HG02610 (cell line): ENCODE measurements at regions not wholly inside any gene's neighbourhood (a gene's known extent, or its start where the extent isn't known, plus 50 kb on each side); places are given as distances from the start of the nearest gene placed in this dataset.

Experiments
- ATAC-seq: cut with Tn5 transposase; IDR thresholded peaks from one replicate; pipeline ENCODE4 v1.9.1; 2021; ENCODE audit warnings: mild to moderate bottlenecking, moderate library complexity; ENCODE audit not compliant: unreplicated experiment

DNA sequence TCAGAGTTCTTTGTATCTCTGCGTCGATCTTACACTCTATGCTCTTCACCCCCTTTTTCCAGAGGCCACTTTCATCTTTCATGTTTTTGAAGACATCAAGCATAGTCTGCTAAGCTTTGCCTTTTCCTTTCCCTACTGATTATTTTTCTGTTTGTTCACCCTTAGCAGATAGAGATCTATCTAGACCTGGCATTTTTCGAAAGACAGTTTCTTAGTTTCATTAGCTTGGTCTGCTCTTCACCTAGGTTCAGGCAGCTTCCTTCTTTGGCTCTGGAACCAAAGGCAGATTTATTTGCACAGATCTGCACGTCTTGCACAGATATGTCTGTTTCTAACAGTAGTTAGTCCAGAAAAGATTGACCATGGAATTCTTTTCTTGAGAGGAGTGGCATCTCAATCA is 122.7 kb upstream of the HS3ST5 start:
- ATAC-seq, result no peak

DNA sequence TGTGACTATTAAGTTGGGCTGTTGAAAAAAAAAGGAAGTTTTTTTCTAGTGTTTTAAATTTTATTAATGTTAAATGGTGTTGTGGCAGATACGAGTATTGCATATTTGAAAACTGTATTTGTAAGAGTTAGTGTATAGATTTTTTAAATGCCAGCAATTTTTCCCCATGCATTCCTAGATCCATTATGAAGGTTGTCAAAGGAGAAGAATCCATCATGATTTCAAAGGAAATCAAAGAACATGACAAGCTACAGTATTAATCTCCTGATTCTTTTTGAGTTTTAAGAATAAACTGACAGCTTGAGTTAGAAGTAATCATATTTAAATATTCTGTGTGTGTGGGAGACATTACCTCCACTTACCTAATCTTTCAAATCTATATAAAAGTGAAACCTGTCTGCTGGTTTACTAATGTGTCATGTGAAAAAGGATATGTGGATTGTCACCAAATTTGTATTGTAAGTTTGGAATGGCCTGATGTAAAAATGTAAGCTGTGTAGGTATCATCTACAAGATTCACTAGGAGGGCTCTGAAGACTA is 111.0 kb upstream of the HS3ST5 start:
- ATAC-seq, result no peak

DNA sequence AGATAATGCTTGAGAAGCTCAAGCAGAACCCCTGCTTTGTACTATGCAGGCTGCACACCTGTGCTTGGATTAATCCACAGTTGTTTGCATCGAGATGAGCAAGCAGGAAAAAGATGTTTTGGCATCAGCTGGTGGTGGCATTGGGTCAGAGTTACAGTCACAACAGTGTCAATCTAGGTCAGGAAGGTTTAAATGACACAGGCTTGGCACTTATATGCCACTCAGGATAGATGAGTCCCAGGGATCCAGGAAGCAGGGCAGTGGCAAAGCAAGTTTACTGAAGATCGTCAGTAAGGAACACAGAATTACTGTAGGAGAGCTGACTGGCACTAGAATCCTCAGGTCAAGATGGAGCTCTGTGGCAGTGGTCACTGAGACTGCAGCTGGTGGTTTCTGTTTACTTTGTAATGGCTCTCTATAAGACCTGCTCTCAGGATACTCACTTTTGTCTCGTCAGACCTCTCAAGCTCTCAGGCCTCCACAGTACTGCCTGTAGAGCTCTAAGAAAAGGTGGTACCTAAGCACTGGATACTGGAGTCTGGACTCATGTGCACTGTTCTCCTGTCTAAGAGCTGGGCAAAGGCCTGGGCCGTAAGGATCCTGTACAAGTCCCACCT is 110.1 kb upstream of the HS3ST5 start:
- ATAC-seq, result no peak

DNA sequence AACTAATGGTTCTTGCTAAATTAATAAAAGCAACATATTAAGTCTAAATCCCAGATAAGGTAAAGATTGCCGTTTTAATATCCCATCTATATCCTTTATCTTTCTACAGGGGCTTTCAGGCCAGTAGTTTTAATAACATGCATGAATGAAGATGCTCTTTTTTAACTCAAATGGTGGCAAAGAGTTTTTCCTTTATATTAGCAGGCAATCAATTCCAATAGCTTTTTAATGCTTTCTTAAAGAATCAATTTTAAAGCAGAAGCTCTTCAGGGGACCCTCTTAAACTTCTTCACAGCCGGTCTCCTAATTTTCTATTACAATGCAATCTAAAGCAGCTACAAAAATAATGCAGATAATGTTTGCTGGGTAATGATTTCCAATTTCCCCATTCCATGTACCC is 107.8 kb upstream of the HS3ST5 start:
- no peak for ATAC-seq

DNA sequence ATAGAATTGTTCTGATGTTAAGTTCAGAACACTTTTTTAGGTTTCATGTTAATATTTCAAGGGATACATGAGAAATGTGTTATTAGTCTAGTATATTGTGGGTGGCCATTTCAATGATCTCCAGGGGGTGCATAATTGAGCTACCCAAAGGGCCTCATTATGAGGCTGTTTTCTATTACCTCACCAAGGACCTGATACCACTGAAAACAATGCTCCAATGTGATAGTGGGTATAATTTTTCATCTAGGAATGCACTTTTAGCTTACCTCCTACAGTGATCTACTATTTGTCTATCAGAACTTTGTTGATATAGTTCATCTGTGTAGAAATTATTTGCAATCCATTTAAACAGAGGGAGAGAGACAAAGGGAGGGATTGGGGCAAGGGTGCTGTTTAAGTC is 106.8 kb upstream of the HS3ST5 start:
- ATAC-seq, result no peak

DNA sequence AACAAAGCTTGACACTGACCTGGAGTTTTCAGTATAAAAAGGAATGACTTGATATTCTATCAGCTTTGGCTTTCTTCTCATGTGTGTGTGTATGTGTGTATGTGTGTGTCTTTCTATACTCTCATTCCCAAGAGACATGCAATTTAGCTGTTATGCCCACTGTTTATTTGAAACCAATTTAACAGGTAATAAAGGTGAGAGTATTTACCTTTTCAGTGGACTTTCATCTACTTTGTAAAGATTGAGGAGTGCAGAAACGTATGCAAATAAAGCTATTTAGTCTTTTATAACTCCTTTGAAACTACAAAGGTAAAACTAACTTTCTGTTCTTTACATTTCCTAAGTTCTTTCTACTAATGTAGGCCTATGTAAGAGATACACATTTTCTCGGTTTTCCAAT is 103.5 kb upstream of the HS3ST5 start:
- ATAC-seq, result no peak

DNA sequence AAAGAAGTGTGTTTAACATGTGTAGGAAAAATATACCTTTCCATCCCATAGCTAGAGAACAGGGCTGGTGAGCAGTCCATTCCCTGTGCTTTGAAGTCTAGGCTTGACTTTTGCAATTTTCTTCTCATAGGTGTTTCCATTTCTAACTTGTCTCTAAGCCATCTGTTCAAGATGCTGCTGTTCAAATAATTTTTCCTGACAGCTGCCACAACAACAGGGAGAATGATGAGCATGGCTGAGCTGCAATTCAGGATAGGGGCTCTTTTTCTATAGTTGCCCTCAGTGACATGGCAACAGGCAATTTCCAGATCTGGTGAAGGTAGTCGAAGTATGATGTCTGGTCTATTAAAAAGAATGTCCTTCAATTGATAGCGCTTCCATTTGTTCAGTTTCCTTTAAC is 103.0 kb upstream of the HS3ST5 start:
- ATAC-seq, result no peak

DNA sequence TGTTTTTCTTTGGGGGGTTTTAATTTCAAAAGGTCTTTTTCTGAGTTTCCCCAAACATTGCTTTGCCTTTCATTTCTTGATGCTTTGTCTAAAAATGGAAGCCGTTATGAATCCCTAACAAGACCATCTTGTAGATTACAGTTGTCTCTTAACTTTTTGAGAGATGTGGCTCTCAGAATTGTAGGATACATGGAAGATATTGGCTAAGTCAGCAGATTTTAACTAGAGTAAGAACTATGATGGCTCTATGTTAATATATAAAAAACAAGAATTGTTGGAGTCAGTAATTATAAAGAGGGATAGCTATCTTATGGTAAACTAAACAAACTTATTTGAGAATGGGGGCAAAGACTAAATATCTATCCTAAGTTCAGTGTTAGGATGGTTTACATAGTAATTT is 96.6 kb upstream of the HS3ST5 start:
- ATAC-seq, result no peak

DNA sequence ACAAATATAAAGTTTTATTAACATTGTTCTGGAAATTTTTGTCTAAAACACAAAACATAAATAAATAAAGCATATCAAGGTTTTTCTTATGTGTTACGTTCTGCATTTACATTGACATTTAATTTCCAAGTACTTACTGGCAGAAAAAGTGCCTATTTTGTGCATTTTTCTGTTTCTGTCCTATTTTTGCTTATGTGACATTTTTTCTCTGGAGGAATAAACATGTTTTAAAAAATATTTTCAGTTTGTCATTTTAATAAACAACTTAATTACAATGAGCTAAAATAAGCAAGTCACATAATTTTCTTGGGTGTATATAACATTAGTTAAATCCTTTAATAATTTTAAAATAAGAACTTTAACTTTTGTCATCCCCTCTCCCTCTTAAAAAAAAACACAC is 94.4 kb upstream of the HS3ST5 start:
- no peak for ATAC-seq

DNA sequence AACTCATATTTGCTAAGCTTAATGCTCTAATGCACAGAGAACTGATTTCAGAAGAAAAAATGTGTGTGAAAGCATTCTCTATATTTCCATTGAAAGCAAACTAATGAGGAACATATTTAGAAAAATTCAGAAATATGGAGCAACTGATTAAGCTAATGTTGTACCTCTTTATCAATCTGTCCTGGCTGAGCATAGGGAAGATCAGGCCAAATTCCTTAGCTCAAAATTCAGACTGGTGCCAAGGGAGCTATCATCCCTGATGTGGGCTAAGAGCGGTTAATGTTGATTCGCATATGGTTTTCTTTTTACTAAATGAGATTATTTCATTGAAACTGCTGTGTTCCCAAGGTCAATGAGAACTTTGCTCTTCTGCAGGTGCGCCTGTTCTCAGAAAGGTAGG is 93.9 kb upstream of the HS3ST5 start:
- no peak for ATAC-seq

DNA sequence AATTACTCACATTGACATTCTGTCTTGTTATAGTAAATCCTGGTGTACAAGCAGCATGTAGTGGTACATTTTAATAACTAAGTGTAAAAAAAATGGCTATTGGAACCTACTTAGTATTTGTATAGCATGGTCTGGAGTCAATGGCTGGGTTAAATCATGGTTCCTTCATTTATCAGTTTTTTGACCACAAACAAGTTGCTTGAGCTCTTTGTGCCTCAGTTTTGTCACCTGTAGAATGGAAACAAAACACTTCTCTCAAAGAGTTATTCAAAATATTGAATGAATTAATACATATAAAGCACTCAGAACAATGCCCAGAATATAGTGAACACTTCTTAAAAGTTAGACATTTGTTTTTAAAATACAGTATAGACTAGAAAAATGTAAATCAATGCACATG is 93.2 kb upstream of the HS3ST5 start:
- no peak for ATAC-seq

DNA sequence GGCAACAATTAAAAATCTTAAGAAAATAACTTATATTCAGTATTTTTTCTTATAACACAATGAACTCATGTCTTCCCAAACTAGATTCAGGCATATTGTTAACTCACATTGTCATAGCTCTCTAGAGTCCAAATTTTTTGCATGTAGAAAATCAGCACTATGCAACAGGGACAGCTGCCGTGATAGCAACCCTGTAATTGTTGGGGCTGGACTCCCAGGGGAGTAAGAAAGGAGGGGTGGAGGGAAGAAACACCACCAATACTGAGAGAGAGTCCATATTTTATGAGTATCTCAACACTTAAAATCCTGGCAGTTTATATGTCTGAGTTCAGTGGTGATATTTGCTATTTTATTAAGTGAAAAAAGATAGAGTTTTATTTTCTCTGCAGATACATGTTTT is 89.6 kb upstream of the HS3ST5 start:
- ATAC-seq, result no peak

DNA sequence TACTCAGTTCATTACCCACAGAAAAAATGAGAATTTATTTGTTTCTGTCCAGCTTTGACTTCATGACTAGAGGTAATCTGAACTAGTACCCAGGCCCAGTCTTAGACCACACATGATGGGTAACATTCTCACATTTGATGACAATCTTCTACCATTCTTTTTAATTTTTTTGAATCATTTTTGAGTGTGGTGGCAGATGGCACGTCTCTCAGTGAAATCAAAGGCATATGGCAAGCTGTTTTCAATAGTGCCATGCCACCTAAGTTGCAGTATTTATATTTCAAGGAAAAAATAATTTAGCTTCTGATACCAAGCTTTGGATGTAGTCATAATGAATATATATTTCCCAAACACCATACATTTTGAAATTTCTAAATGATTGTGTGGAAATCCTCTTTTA is 88.8 kb upstream of the HS3ST5 start:
- no peak for ATAC-seq

DNA sequence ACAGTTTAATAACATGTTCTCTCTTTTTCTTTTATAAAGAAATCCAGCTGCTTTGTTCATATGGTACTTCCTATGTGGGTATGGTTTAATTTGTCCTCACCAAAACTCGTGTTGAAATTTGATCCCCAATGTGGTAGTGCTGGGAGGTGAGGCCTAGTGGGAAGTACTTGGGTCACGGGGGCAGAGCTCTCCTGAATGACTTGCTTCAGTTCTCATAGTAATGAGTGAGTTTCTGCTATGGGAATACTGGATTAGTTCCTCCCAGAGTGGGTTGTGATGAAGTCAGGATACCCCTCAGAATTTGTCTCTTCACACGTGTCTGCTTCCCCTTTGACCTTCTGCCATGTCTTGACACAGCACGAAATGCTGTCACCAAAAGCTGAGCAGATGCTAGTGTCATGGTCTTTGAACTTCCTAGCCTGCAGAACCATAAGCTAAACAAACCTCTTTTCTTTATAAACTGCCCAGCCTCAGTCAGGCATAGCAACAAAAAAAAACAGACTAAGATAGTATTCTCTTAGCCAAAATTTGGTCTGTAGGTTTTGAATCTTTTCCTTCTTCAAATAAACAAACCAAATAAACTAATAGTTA is 87.8 kb upstream of the HS3ST5 start:
- ATAC-seq, result no peak

DNA sequence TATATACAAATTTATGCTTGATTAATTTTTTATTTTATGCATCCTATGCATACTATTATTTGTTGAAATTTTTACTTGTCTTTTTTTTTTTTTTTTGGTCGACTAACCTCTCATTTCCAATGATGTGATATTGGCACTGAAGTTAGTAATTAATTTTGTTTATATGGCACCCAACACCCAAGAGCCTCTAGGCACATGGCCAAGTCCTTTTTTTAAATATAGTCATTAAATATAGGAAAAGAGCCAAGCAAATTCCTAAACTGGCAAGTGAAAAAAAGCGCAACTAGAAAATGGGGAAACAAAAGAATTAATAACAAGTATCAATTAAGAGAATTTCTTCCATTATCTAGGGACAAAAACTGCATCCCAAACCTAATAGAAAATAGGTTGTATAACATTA is 85.5 kb upstream of the HS3ST5 start:
- ATAC-seq, result no peak

DNA sequence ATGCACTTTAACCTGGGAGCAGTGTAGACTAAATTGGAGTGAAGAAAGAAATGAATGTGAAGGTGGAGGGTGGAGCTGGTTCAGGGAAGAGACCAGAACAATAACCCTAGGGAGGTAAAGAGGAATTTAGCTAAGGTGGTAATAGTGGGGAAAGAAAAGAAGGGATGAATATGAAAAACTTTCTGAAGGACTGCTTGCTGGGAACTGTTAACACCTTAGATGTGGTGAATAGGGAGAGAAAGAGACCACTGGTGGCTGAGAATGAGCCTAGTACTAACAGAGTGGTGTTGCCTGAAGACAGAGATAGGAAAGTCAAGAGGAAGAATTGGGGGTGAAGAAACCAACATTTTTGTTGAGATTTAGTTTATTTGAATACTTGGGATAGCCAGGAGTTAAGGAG is 78.4 kb upstream of the HS3ST5 start:
- no peak for ATAC-seq

DNA sequence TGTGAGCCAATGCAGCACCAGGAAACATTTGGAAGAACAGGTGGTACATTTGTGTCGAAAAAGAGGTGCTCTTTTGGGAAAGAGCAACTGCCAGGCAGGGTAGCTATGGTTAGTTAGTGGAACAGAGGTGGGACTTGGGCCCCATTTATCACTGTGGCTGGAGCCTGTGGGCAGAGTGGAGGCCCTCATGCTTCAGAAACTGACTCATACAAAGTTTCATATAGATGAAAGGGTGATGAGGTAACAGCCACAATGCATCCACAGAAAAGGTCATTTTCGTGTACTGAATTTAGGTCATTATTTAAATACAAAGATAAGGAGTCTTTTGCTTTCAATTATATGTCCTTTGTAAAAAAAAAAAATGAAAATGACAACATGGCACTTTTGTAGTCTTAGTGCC is 76.4 kb upstream of the HS3ST5 start:
- ATAC-seq, result peak; percentile 100

DNA sequence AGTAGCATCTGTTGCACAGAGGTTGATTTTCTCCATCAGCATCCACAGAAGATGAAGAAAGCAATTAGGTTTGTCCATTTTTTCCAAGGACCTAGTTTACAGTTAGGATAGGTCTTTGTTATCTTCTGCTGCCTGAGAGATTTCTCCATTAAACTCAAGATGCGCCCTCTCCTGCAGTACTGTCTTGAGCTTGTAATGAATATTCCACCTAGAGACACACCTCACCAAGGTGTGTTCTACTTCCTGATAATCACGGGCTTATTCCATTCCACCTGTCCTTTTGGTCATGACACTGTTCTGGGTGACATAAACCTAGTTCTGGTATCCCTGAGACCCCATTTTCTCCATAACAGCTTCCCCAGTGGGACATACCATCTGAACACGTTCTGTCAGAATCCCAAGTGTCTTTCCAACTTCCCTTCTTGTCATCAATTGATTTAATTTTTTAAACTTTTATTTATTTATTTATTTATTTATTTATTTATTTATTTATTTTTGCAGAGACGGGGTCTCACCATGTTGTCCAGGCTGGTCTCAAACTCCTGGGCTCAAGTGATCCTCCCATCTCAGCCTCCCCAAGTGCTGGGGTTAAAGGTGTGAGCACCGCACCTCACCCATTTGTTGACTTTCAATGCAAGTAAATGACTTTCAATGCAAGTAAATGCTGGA is 75.6 kb upstream of the HS3ST5 start:
- no peak for ATAC-seq

DNA sequence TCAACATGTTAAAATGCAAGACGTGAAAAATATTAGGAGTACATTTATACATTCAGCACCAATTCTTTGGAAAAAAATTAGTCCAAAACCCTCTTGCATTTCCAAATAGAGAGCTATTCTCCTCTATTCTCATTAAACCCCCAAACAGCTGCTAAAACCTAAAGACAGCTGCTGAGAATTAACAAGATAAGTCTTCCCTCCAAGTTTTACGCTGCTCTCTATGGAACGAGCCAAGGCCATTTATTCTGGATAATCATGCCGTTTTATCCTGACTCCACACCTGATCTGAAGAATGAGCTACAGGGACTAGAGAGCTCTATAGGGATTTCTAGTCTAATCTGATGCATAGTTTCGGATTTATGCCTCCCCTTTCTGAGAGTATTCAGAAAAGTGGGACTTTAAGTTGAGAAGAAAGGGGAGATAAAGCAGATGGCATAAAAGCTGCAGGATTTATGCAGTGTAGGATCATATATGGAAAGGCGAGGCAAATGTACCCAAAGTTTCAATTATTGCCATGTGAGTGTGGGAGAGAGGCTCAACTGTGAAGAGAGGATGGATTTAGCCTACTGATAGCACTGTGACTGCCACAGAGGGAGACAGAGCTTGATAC is 64.7 kb upstream of the HS3ST5 start:
- no peak for ATAC-seq

DNA sequence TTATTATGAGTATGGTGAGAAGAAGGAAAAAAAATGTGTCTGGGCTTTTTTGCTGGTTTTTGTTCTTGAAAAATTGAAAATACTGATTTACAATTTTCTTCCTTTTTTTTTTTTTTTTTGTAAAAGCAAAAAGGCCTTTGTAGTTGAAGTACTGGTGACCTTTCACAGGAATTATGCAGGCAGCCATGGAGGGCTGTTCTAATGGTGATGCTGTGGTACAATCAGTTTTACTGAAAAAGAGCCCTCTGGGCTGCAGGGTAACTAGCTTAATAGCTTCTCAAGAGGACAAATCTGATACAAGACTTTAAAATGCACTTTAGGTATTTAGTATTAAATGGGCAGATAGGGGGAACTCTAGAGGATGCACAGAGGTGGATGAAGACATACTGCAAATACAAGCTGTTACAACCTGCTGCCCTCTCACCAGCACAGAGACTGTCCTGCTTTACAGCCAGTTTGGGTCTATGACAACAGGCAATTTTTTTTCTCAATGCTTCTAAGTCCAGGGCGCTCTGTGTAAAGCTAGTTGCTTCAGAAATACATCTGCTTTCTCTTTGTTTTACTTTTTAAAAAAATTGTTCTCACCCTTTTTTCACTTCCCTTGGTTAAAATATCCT is 61.6 kb upstream of the HS3ST5 start:
- ATAC-seq, result no peak

DNA sequence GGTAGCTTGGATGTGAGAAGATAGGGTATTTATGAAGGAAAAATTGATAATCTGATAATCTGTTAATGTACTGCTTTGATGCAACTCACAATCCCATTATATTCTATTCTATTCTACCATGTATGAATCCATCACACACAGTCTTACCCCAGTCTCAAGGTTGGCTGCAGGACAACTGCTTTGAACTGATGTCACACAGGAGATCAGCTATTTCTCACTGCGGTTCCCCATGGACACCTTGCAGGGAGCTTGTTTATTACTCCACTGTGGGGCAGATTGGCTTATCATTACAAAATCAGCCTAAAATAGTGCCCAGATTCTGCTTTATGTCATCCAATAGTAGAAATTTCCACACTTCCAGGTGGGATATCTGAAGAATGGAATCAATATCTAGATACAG is 61.0 kb upstream of the HS3ST5 start:
- ATAC-seq, result no peak

DNA sequence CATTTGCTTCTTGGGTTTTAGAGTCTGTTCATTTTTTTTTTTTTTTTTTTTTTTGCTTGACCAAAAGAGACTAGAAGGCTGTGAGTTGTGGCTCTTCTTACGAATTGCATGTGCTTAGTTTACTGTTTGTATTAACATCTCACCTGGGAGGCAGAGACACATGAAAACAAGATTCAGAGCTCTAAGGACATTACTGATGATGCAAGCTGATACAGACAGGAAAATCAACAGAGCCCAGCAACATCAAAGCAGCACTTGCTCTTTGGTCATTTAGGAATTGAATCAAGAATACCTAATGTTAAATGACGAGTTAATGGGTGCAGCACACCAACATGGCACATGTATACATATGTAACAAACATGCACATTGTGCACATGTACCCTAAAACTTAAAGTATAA is 55.7 kb upstream of the HS3ST5 start:
- no peak for ATAC-seq
